GM23248 (cell line): ENCODE measurements at regions not wholly inside any gene's neighbourhood (a gene's known extent, or its start where the extent isn't known, plus 50 kb on each side); places are given as distances from the start of the nearest gene placed in this dataset.

ENCODE experiments used
- EZH2 ChIP-seq: fragments of 200-600 bp; sonication (generic); IDR thresholded peaks from 2 replicates; pipeline ENCODE4 v1.6.1; 2018; ENCODE audit warnings: antibody characterized with exemption, mild to moderate bottlenecking; ENCODE audit not compliant: insufficient read depth, poor library complexity, severe bottlenecking
- EZH2phosphoT487 ChIP-seq: fragments of 200-600 bp; sonication (generic); IDR thresholded peaks from 2 replicates; pipeline ENCODE4 v1.6.1; 2018; ENCODE audit warnings: antibody characterized with exemption, moderate library complexity, mild to moderate bottlenecking, low read depth; ENCODE audit not compliant: insufficient read depth

DNA sequence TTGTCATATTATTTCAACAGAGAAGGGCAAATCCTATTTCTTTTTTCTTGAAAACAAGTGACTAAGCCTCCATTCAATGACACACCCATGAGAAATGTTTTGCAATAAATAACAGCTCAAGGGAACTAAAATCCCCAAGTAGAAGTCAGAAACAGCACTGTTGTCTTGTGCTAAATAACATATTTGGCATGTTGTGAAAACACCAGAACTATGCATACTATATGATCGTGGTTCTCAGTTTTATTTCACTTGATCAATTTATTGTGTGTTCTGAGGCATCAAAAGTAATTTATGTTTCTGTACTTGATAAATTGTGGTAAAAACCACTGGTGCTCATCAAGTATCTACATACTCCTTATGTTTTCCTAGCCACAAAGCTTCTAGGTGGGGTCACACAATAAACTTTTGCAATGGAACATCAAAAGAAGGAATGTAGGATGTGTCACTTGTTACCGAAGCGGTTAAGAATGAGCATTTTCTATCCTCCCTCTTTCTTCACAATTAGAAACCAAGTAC is 691.7 kb upstream of the CBLB start:
- TF ChIP-seq EZH2 (no peak), EZH2phosphoT487 (peak; percentile 75; the same call in 1 of the 2 replicates)
